ENCODE measurements at regions not wholly inside any gene's neighbourhood (a gene's known extent, or its start where the extent isn't known, plus 50 kb on each side); places are given as distances from the start of the nearest gene placed in this dataset.

DNA sequence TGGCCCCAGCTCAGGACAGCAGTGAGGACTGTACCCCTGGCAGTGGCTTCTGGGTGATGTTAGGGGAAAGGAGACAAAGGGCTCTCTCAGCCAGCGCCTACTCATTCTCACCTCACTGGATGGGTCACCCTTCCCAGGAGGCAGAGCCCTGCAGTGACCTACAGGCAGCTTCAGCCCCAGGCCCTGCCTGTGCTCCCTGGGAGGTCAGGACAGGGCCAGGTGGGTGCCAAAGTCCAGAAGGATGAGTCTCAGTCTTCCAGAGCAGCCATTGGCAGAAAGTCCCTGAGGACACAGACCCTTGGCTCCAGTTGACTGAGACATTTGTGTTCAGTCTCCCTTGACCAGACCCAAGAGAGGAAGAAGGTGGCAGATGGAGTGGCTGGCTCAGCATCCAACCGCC is 75.1 kb downstream of the TEX51 start:
- TF ChIP-seq CTCF (IDR thresholded peaks at IDR 0.05): no peak
- no peak for TF ChIP-seq POLR2A (IDR thresholded peaks at IDR 0.05)
- no peak for TF ChIP-seq EP300 (IDR thresholded peaks at IDR 0.05)

Measured in sigmoid colon (tissue), 4 donors.